Tibial nerve (tissue), 4 donors: ENCODE measurements at regions not wholly inside any gene's neighbourhood (a gene's known extent, or its start where the extent isn't known, plus 50 kb on each side); places are given as distances from the start of the nearest gene placed in this dataset.

Experiments used
- CTCF ChIP-seq, 5 experiments: fragments of 200-600 bp in 3 of 5; fragments of 450-650 bp in 2 of 5; sonication (generic) in 3 of 5; IDR thresholded peaks; one replicate each; pipeline ENCODE4 v1.5.1; 2016 to 2019; ENCODE audit warnings: antibody characterized with exemption in 5 of 5, mild to moderate bottlenecking in 3 of 5, moderate library complexity in 2 of 5
- EP300 ChIP-seq, 2 donors: sonication (generic); formaldehyde crosslinking; IDR thresholded peaks; one replicate each; pipeline ENCODE4 v1.6.1; 2017; ENCODE audit warnings: antibody characterized with exemption in 2 of 2, mild to moderate bottlenecking in 1 of 2
- POLR2A ChIP-seq, 2 donors: fragments of 450-650 bp; IDR thresholded peaks; one replicate each; pipeline ENCODE4 v1.6.1; 2017; ENCODE audit warnings: antibody characterized with exemption in 2 of 2, mild to moderate bottlenecking in 2 of 2, moderate library complexity in 2 of 2

DNA sequence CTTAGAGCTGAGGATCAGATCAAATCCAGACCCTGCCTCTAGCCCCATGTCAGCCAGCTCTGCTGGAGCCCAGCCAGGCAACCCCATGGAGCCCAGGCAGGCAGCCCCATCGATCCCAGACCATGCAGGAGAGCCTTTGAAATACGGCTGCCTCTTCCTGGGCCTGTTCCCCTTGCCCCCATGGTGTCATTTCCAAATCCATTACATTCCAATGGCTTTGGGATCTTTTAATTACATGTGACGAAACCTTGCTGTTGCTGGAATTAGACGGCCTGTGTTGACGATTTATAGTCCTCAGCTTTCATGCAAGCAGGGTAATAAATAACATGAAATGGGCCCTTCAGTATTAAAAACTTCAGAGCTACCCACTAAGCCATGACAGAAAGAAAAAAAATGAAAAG lies 75.8 kb upstream of the SLC14A2 start:
- TF ChIP-seq CTCF (IDR thresholded peaks at IDR 0.05) (no peak), POLR2A (IDR thresholded peaks at IDR 0.05) (no peak), EP300 (IDR thresholded peaks at IDR 0.05) (no peak)
